ENCODE measurements at regions not wholly inside any gene's neighbourhood (a gene's known extent, or its start where the extent isn't known, plus 50 kb on each side); places are given as distances from the start of the nearest gene placed in this dataset.

DNA sequence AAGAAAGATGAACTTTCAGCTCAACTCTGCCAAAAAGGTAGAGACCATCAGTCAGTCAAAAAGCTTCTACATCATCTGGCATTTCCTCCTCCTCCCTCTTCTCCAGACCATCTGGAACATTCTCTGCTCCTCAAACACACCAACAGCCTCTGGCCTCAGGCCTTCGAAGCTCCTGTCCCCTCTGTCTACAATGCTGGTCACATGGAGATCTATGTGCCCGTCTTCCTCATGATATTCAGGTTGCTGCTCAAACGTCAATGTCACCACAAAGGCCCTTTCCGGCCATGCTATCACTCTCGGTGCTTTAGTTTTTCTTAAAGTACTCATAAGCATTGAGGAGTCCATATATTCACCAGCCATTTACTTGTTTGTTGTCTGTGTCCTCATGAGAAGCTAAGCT is 146.2 kb downstream of the SPATA19 start:
- TF ChIP-seq, protein P1, sequence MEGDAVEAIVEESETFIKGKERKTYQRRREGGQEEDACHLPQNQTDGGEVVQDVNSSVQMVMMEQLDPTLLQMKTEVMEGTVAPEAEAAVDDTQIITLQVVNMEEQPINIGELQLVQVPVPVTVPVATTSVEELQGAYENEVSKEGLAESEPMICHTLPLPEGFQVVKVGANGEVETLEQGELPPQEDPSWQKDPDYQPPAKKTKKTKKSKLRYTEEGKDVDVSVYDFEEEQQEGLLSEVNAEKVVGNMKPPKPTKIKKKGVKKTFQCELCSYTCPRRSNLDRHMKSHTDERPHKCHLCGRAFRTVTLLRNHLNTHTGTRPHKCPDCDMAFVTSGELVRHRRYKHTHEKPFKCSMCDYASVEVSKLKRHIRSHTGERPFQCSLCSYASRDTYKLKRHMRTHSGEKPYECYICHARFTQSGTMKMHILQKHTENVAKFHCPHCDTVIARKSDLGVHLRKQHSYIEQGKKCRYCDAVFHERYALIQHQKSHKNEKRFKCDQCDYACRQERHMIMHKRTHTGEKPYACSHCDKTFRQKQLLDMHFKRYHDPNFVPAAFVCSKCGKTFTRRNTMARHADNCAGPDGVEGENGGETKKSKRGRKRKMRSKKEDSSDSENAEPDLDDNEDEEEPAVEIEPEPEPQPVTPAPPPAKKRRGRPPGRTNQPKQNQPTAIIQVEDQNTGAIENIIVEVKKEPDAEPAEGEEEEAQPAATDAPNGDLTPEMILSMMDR (IDR thresholded peaks at IDR 0.05; ENCODE audit: low read depth, low read length): no peak
- H3K4me3 ChIP-seq (replicated peaks in 1 of 2; ENCODE audit: low read depth in 2 of 2, low read length in 2 of 2): no peak overlapping the region
- no peak for DNase-seq (ENCODE audit: low read depth in 2 of 2)

DNA sequence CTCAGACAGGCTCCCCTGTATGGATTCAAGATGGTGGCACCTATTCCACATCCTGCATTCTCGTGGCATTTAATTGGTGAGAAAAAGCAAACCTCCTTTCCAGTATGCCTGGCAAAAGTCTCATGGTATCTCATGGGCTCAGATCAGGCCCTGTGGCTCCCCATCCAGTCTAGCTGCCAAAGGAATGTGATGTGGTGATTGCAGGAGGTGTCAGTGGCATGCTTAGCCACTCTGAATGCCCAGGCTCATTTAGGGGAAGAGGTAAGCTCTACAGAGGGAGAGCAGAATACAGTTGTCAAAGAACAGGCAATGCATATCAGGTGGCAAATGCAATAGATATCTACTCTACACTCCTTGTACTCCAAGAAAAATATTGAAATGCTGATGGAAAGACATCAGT is 146.7 kb downstream of the SPATA19 start:
- H3K4me3 ChIP-seq (replicated peaks in 1 of 2; ENCODE audit: low read depth in 2 of 2, low read length in 2 of 2): no peak overlapping the region
- TF ChIP-seq, protein P1 (IDR thresholded peaks at IDR 0.05; ENCODE audit: low read depth, low read length): no peak
- no peak for DNase-seq (ENCODE audit: low read depth in 2 of 2)

DNA sequence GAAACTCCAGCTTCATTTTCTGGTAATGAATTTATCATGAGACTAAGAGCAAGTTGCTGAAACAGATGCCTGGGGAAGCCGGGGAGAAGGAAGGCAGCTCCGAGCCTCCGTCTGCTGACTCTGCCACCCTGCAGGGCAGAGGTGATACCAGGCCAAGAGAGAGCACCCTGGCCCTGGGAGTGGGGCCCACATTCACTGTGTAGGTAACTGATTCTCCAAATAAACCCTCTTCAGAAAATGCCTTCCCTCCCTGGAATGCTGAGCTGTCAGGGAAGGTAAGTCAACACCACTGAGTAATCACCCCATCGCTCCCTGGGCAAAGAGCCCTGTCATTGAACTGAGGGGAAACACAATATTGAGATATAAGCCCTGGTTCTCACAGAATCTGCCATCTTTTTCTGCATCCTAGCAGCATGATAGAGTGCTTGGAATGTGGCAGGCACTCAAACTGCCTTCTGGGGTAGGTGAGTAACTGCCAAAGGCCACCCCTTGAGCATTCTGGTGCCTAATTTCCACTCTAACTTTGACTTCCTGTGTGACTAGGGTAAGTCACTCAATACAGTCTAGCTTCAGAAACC is 147.6 kb downstream of the SPATA19 start:
- TF ChIP-seq, protein P1 (IDR thresholded peaks at IDR 0.05; ENCODE audit: low read depth, low read length): no peak
- no peak for DNase-seq (ENCODE audit: low read depth in 2 of 2)
- no peak overlapping the region for H3K4me3 ChIP-seq (replicated peaks in 1 of 2; ENCODE audit: low read depth in 2 of 2, low read length in 2 of 2)

DNA sequence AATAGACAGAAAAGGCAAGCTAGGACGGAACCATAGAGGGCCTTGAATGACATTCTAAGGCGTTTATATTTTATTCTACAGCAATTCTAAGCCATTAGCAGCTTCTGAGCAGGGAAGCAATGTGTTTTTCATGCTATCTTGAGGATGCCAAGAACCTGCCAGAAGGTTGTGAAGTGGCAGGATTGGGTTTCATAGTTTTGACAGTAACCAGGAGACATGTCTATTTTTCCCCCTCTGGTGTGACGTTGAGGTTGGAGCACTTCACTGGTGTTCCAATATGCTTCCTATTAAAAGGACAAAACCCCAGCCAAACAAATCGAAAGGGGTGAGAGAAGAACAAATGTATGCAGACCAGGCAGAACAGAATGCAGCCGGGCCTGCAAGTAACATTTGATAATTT is 148.2 kb downstream of the SPATA19 start:
- DNase-seq (ENCODE audit: low read depth in 2 of 2): no peak
- TF ChIP-seq, protein P1 (IDR thresholded peaks at IDR 0.05; ENCODE audit: low read depth, low read length): no peak
- no peak overlapping the region for H3K4me3 ChIP-seq (replicated peaks in 1 of 2; ENCODE audit: low read depth in 2 of 2, low read length in 2 of 2)

DNA sequence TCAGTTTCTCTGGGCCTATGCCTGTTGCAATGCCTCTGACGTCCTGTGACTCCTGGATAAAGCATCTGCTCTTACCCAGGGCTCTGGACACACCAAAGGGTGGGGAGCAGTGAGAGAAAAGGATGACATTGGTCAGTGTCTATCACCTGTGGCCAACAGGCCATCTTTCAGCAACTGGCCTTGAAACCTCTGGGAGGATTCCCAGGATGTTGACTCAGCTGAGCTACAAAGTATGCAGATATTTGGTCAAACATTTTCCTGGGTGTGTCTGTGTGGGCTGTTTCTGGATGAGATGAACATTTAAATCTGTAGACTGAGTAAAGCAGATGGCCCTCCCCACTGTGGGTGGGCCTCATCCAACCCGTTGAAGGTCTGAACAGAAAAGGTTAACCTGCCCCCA is 149.9 kb downstream of the SPATA19 start:
- TF ChIP-seq, protein P1 (IDR thresholded peaks at IDR 0.05; ENCODE audit: low read depth, low read length): no peak
- DNase-seq (ENCODE audit: low read depth in 2 of 2): no peak
- H3K4me3 ChIP-seq (replicated peaks in 1 of 2; ENCODE audit: low read depth in 2 of 2, low read length in 2 of 2): no peak overlapping the region

DNA sequence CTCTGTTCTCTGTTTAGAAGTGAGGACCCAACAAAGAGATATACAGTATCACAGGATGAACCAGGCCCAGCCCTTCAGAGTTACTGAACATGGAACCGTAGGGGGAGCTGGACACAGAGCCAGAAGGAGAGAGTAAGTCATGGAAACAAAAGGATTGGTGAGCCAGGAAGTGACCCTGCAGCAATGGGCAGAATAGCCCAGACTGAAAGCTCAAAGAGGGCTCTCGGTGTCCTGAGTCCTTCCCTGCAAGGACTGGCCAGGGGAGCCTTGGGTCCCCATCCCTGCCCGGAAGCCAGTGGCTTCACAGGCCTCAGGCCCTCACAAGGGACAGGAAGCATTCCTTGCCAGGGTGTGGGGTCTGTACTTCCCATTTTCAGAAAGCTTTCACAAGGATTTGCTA is 150.6 kb downstream of the SPATA19 start:
- TF ChIP-seq, protein P1 (IDR thresholded peaks at IDR 0.05; ENCODE audit: low read depth, low read length): no peak
- H3K4me3 ChIP-seq (replicated peaks in 1 of 2; ENCODE audit: low read depth in 2 of 2, low read length in 2 of 2): no peak overlapping the region
- DNase-seq (ENCODE audit: low read depth in 2 of 2): no peak

DNA sequence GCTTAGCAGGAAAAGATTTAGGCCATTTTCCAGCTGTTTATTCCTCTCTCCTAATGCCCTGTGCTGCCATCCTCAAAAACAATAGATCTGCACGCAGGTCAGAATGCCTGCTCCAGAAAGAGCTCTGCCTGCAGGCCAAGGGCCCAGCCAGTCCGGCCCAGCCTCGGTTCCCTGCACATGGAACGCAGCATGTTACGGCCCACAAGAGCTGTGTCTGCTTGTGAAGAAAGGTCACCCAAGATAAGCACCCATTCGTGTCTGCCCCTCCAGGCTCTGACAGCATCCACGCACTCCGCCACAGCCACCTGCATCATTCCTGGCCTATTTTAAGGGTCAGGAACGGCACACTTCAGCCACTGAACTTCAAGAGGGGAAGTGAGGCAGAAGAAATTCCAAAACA is 152.2 kb downstream of the SPATA19 start:
- DNase-seq (ENCODE audit: low read depth in 2 of 2): no peak
- TF ChIP-seq, protein P1 (IDR thresholded peaks at IDR 0.05; ENCODE audit: low read depth, low read length): no peak
- H3K4me3 ChIP-seq (replicated peaks in 1 of 2; ENCODE audit: low read depth in 2 of 2, low read length in 2 of 2): no peak overlapping the region
